GM19324 (cell line): ENCODE measurements at regions not wholly inside any gene's neighbourhood (a gene's known extent, or its start where the extent isn't known, plus 50 kb on each side); places are given as distances from the start of the nearest gene placed in this dataset.
"Not testable (repeated sequence)": the region's sequence is repeated elsewhere in the genome, so short reads cannot be mapped to it uniquely, and the experiment has no call there.

Source experiments
- ATAC-seq: cut with Tn5 transposase; IDR thresholded peaks from one replicate; pipeline ENCODE4 v1.9.1; 2021; ENCODE audit warnings: mild to moderate bottlenecking, moderate library complexity; ENCODE audit not compliant: unreplicated experiment, low FRiP score

DNA sequence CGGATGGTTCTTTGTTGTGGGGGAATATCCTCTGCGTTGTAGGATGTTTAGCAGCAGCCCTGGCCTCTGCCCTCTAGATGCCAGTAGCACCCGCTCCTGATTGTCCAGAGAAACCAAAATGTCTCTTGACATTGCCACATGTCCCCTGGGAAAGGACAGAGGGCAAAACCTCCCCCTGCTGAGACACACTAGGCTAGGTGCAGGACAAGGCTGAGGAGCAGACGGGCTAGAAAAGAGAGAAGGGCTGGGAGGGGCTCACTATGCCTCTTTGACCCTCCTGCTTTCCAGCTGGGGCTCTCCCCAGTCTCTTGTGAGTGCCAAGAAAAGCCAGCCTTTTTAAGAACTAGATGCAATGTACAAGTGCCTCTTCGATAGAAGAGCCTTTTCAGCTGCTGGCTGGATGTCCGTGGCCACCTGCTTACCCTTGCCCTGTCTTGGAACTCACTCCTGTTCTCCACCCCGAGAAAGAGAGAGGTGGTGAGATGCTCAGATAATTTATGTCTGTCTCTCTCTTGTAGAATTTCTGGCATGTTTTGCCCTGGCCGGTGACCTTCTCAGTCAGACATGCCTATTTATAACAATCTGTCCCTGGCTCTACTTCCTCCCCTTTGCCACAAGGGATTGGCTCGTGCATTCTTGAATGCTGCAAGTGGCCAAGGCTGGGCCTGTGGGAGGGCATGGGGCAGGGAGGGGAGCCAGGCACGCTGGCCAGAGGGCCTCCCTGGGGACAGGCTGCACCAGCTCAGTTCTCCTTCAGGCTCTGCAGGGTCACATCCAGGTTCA is 142.6 kb downstream of the RPLP1 start:
- no peak for ATAC-seq

DNA sequence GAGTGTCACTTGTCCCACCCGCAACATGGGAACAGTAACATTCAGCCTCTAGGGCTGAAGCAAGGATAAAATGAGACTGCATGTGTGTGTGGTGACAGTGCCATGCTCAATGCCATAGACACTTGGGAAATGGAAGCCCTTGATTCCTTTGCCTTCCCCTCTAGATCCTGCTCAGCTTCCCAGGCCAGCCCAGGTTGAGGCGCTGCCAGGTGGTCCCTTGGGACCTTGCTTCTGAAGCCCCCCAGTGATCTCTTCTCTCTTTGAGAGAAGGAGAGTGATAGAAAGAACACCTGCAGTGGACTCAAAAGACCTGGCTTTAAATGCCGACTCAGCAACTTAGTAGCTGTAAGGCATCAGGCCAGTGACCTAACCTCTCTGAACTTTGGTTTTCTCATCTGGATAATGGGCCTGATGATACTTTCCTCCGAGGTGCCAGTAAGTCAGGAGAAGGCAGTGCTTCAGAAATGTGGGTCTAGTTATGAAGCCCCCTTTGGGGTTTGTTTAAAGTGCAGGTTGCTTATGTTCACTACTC is 144.5 kb downstream of the RPLP1 start:
- no peak for ATAC-seq

DNA sequence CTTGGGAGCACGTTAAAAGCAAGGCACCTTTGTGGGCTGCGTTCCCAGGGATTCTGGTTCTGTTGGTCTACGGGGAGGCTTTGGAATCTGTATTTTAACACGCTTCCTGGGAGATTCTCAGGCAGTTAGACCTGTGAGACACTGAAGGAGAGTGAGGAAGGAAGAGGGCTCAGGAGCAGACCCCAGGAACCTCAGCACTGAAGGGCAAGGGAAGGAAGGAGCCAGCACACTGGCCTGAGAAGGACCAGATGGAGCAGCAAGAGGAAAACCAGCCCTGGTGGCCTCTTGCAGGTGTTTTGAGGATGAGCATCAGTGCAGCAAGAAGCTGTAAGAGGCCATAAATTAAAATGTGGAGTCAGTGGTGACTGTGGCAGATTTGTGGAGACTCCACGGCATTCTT is 146.7 kb downstream of the RPLP1 start:
- no peak for ATAC-seq

DNA sequence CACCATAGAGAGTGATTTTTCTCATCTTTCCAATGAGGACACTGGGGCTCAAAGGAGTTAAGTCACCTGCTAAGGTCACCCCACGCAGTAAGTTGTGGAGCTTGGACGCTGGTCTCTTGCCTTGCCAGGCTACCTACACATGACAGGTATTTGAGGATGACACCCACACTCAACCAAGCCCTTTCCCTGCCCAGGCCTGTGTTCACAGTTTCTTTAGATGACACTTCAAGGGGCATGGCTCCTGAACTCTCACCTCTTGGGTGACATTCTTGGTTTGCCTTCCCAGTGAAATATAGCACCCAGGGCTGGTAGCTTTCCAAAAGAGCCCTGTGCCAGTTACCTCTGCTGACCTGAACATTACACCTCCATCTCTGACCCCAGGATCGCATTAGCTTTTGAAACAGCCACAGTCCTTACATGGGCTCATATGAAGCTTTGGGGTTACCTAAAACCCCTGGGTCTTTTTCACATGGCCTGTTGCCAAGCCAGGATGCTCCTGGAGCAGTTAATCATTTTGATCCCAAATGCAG is 148.0 kb downstream of the RPLP1 start:
- ATAC-seq, result no peak

DNA sequence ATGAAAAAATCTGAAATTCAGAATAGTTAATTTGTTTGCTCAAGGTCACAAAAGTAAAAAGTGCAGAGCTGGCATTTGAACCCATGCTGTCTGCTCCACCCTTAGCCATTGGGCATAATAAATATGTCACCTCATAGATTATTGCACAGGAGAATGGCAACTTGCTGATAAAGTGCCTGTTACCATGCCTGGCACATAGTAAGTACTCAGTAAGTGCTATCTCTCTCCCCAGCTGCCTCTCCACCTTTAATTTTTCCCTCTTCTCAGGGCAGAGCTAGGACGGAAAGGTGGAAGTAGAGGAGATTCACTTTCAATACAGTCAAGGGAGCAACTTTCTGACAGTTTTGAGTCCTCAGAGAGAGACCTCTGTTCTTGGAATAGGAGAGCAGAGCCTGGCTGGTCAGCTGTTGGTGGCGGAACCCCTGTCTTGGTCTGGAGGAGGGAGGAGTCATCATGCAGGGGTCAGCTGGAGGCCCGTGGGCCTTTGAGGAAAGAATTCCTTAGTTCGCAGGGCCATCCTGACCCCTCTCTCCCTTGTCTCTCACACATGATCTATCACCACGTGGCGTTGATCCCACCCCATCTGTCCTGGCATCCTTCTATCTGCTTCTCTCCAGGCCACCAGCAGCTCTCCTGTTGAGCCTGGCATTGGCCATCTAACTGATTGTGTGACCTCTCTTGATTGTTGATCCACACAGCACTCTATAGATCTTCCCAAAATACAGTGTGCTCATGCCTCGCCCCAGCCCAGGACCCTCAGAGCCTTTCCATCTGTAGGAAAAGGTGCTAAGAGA is 149.3 kb downstream of the RPLP1 start:
- ATAC-seq, result no peak

DNA sequence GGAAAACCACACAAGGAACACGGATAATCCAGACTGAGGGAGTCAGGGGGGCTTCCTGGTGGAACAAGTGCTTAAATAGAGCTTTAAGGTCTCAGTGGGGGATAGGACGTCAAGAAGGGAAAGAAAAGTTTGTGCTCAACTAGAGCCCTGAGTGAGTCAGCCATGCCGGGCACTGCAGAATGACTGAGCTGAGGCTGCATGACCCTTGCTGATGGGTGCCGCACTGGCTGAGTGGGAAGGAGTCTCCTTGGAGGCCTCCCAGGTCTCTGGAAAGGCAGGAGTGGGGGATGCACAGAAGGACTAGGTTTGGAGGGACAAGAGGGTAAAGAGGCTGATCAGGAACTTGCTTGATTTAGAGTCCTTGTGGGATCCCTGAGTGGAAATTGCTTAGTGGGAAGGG is 150.3 kb downstream of the RPLP1 start:
- no peak for ATAC-seq

DNA sequence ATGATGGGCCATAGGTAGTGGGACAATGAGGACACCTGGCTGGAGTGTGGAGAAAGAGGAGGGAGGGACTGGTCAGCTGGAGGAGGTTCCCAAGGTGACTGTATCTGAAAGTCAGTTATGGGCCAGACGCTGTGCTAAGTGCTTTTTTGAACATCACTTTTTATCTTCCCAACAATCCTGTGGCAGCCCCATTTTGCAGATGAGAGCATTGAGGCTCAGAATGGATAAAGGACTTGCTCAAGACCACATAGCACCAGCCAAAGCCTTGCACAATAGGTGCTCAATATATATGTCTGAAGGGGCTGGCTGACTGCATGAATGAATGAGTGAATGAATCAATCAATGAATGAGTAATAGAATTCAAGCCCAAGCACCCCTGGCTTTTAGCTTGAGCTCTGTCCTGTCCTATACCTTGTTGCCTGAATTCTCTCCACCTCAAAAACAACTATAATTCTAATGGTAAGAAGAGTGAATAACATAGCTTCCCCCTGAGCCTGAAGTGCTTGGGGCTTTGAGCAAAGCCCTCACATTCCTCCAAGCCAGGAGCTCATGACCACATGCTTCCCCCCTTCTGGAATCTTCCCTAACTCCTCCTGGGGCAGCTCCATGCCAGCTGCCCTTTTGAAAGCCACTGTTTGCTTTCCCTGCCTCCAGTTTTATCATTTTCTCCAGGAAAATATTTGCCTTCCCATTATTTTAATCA is 150.9 kb downstream of the RPLP1 start:
- no peak for ATAC-seq

DNA sequence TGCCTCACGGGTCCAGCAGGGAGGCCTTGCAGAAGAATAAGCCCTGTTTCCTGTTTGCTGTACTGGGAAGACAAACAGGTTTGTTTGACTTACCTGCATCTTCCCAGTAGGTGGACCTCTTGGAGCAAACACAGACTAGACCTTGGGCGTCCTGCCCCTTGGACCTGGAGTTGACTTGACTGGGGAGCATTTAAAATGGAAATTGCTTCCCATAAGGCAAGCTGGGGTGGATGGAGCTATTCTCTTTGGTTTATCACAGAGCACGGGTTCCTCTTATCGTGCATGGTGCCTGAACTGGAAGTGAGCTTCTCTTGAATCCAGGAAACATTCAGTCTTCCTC is 151.4 kb downstream of the RPLP1 start:
- ATAC-seq, result no peak

DNA sequence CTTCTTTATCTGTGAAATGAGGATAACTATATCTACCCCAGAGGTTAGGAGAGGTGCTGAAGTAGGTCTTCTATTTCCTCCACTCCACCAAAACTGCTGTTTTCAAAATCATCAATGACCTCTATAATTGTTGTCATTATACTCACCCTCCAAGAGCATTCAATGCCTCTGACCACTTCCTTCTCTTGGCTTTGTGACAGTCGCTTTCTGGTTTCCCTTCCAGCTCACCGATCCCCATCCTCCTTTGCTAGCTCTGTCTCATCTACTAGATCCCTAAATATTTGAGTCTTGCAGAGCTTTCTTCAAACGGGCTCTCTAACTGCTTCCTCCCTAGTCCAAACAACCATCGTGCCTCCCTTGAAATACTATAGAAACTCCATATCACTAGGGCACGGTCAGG is 153.5 kb downstream of the RPLP1 start:
- no peak for ATAC-seq

DNA sequence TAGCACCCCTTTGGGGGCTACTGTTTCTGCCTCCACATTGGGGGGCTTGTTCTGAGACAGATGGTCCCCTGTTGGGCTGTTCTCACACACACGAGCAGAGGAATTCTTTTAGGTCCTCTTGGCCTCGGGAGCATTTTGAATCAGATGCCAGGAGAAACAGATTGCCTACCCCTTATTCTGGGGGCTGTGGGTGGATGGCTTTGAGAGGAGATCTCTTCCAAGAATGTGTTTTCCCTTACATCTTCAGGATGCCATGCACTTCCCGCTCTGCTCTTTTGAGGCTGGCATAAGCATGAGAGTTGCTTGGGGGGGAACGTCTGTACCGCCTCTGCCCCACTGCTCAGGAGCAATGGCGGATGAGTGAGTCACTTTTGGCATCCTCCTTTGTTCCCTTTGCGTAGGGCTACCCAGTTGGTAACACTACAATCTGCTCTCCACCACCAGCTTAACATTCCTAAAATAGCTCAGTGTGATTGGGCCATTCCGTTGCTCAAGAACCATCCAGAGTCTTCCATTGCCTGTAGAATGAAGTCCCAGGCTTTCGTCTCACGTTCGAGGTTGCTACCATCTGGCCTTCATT is 154.4 kb downstream of the RPLP1 start:
- no peak for ATAC-seq

DNA sequence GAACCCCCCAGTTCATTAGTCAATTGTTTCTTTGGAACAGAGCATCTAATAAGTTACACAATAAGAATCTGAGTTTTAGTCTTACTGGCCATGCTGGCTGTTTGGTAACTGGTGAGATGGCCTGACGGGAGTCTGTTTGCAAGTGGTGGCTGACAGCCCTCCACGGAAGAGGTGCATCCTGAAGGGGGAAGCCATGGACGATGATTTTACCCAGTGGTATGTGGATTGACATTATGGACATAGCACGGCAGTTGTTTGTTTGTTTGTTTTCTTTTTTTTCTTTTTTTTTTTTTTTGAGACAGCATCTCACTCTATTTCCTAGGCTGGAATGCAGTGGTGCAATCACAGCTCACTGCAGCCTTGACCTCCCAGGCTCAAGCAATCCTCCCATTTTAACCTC is 156.0 kb downstream of the RPLP1 start:
- no peak for ATAC-seq

DNA sequence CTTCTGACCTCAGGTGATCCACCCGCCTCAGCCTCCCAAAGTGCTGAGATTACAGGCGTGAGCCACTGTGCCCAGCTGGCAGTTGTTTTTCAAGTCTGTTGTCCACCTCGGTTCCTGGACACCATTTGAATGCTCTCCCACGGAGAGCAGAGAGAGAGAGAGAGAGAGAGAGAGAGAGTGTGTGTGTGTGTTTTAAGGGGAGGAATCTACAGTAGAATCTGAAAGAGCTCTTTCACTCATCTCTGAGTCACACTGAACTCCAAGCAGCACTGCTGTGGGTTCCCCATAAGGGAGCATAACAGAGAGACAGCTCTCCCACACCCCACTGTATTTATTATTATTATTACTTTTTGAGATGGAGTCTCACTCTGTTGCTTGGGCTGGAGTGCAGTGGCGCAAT is 156.6 kb downstream of the RPLP1 start:
- no peak for ATAC-seq

DNA sequence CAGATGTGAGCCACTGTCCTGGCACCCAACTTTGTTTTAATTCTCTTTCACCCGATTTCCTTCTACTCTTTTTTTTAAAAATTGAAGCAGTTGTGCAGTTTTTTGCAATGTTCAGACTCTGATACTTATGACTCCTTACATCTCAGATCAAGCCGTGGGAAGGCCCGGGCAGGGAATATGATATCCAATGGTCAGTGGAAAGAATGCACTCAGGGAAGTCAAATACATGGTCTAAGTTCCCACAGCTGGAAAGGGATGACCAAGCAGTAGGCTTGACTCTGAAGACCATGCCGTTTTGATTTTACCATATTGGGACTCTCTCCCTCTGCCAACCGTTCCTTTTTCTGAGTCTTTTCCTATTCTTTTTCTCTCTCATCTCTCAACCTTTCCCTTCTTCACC is 157.2 kb downstream of the RPLP1 start:
- no peak for ATAC-seq

DNA sequence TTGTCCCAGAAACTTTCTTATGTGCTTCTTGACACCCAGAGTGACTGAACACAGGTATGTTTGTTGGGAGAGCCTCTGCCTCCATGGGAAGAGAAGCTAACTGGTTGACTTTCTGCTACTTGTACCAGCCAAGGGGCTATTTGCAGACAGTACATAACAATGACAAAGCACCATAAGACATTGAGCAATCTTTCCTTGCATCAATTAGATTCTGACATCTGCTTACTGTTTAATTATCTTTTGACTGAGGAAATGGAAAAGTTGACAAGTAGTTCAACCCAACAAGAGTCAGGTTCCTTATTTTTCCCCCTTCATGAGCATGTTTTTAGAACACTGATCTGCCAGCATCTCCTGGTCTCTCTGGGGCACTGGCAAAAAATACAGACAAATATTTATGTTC is 157.7 kb downstream of the RPLP1 start:
- ATAC-seq, result no peak

DNA sequence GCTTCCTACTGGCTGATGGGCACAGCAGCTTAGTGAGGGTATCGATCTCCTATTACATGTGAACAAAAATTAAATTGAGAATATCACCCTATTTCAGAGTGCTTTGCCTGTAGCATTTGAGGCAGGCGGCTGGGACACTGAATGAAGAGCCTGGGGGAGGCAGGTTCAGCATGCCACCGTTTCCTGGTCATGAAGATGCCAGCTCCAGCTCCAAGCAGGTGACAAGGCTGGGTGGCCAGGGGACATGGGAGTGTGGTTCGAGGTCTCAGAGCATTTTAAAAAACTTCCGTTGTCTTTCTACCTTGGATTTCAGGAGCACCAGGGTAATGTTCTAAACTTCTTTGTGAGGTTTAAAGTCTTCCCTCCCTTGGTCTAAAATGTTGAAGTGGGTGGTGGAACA is 158.2 kb downstream of the RPLP1 start:
- no peak for ATAC-seq

DNA sequence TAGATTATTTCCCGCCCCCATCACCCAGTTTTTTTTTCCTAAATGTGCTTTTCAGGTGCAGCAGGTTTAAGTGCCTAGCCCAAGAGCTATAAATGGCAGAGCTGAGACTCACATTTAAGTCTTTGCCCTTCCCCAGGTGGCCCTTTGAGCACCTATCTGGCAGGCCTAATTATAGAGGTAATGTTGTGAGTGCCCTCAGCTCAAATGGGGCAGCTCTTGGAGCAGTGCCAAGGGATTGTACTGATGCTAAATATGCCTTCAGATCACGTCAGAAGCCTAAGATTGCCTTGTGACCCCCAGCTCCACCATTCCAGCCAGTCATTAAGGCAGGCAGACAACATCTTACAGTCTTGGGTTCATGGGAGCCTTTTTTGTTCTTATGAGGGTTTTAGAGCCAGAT is 159.5 kb downstream of the RPLP1 start:
- no peak for ATAC-seq

DNA sequence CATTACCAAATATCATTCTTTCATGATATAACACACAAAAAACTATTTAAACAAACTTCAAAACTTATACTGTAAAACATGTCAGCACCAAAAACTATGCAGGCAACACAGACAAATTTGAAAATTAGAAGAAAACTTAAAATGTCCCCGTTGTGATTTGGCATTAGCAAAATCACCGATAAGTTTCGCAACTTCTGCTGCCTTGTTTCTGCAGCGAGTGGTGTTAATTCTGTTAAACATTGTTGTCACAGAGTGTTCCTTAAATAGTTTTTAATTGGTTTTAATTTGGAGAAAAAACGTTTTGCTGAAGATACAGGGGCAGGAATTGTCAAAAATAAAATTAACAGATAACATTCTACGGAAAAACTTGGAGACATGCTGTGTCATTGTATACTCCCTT is 160.6 kb downstream of the RPLP1 start:
- no peak for ATAC-seq

DNA sequence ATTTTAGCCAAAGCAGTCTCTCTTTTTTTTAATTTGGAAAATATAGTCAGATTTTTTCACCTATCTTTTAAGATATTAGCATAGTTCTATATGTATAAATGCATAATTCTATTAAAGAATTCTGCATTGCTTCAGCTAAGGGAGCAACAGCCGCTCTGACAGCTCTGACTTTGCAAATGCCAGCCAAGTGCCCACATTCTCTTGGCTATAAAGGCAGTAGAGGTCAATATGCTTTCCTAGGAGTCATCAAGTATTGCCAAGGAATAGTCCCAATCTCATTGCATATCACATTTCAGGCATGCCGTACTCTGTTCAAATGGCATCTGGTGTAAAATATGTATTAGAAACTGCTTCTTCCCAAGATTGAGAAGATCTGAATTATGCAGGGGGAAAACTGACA is 161.4 kb downstream of the RPLP1 start:
- ATAC-seq, result no peak

DNA sequence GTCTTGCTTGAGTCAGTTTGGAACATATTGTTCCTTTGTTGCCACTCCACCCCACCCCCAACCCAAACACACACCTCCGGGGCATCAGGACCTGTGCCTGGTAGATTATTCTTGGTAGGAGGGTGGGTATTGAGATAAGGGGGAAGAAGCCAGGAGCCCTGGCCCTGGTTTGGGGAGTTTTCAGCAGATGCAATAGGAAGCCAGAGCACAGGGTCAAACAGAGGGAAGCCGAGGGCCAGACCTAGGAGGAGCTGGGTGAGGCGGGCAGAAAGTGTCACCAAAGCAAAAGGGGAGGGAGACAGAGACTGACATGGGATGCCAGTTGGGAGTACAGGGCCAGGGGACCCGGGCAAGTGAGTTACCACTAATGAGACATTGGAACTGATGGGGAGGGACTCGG is 163.1 kb downstream of the RPLP1 start:
- ATAC-seq, result no peak

DNA sequence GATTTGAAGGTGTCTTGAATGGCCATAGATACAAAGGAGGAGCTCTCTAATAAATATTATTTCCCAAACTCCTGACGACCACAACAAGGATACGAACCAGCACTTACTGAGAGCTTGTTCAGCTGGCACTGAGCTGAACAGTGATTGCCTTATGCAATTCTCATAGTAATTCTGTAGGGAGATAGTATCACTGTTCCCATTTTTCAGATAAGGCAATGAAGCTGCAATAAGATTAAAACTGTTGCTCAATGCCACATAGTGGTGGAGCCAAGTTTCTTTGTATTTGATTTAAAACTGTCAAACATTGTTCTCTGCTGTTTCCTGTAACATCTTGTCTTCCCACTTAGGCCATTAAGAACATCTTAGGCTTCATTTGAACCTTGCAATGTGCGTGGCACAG is 163.9 kb downstream of the RPLP1 start:
- no peak for ATAC-seq

DNA sequence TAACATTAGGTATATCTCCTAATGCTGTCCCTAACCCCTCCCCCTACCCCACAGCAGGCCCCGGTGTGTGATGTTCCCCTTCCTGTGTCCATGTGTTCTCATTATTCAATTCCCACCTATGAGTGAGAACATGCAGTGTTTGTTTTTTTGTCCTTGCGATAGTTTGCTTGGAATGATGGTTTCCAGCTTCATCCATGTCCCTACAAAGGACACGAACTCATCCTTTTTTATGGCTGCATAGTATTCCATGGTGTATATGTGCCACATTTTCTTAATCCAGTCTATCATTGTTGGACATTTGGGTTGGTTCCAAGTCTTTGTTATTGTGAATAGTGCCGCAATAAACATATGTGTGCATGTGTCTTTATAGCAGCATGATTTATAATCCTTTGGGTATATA is 164.5 kb downstream of the RPLP1 start:
- ATAC-seq, result not testable (repeated sequence)
